ENCODE measurements at regions not wholly inside any gene's neighbourhood (a gene's known extent, or its start where the extent isn't known, plus 50 kb on each side); places are given as distances from the start of the nearest gene placed in this dataset.

- DNase-seq (ENCODE audit: low spot score): no peak
Measured at GRCh38 chr6:78808356-78808891, 58.9 kb upstream of the IRAK1BP1 start.

GRCh38 chr6:78808933-78809332 lies 58.4 kb upstream of the IRAK1BP1 start:
- no peak for DNase-seq (ENCODE audit: low spot score)

GRCh38 chr6:78810146-78810545 lies 57.2 kb upstream of the IRAK1BP1 start:
- DNase-seq (ENCODE audit: low spot score): no peak

DNA sequence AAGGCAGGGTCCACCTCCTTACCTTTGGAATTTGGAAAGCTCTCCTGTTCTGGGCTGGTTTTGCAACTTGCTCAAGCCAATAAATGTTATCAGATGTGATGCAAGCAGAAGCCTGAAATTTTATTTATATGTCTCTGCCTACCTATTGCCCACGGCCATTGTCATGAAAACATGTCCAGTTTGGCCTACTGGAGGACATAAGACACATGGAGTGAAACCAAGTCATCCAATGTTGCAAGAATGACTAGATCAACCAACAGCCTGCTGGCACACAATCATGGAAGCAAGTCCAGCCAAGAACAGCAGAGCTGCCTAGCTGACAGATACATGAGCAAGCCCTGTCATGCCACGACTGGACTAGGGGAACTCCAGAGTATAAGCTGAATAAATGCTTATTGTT lies 56.7 kb upstream of the IRAK1BP1 start:
- DNase-seq (ENCODE audit: low spot score): no peak

All from hematopoietic multipotent progenitor cell treated with erythropoietin and hydrocortisone succinate and interleukin-3 and kit ligand, for 15 days (in vitro differentiated cells).